ENCODE measurements at regions not wholly inside any gene's neighbourhood (a gene's known extent, or its start where the extent isn't known, plus 50 kb on each side); places are given as distances from the start of the nearest gene placed in this dataset.

- 6% methylated on average over 3 of the region's 3 CpGs for WGBS (ENCODE audit: missing lambda C conversion rate)
- Histone ChIP-seq H3K9me3 (no peaks in the 10 kb centered on the region), H3K27ac (no peak overlapping the region), H3K4me2 (no peak overlapping the region), H3K4me3 (no peak overlapping the region), H3K4me1 (no peaks in the 10 kb centered on the region)
- ATAC-seq: no peak
- ChIA-PET CTCF (no interaction called here), POLR2A (no interaction called here)
- no peak for FAIRE-seq
- DNase-seq (ENCODE audit: low read depth in 1 of 2, low spot score in 1 of 2): no peak
- TF ChIP-seq ELK1 (IDR thresholded peaks at IDR 0.05; ENCODE audit: low read depth, low read length): no peak
- TF ChIP-seq FOXS1 (CRISPR knock-in tag; IDR thresholded peaks at IDR 0.05): no peak
- no peak for TF ChIP-seq HES2 (IDR thresholded peaks at IDR 0.05)
- TF ChIP-seq ZNF302 (CRISPR knock-in tag; IDR thresholded peaks at IDR 0.05): no peak
- TF ChIP-seq USF2 (IDR thresholded peaks at IDR 0.05): no peak
- no peak for TF ChIP-seq SREBF2 (IDR thresholded peaks at IDR 0.05)
- TF ChIP-seq E2F6 (IDR thresholded peaks at IDR 0.05; ENCODE audit: borderline replicate concordance, low read depth): no peak
- no peak for TF ChIP-seq FOSL2 (IDR thresholded peaks at IDR 0.05)
- no peak for TF ChIP-seq FOSL2 (CRISPR knock-in tag; IDR thresholded peaks at IDR 0.05)
- no peak for TF ChIP-seq ATOH8 (CRISPR knock-in tag; IDR thresholded peaks at IDR 0.05; ENCODE audit: low read depth)
- no peak for TF ChIP-seq NR3C1 (IDR thresholded peaks at IDR 0.05)
- no peak for TF ChIP-seq POLR2AphosphoS2 (conservative IDR thresholded peaks at IDR 0.05; ENCODE audit: low read length)
- TF ChIP-seq RARB (CRISPR knock-in tag; IDR thresholded peaks at IDR 0.05): no peak
- TF ChIP-seq ZC3H11A (IDR thresholded peaks at IDR 0.05): no peak
- TF ChIP-seq MAZ (IDR thresholded peaks at IDR 0.05; ENCODE audit: borderline replicate concordance, low read depth, low read length): no peak
- no peak for TF ChIP-seq RNF2 (IDR thresholded peaks at IDR 0.05; ENCODE audit: borderline replicate concordance, low read depth)
- no peak for TF ChIP-seq ZFP36 (IDR thresholded peaks at IDR 0.05; ENCODE audit: borderline replicate concordance, partially characterized antibody)
- no peak for TF ChIP-seq HDAC2 (IDR thresholded peaks at IDR 0.05)
- no peak for TF ChIP-seq HMGXB4 (CRISPR knock-in tag; IDR thresholded peaks at IDR 0.05; ENCODE audit: borderline replicate concordance)
- TF ChIP-seq RCOR1 (IDR thresholded peaks at IDR 0.05; ENCODE audit: low read depth, low read length): no peak
- TF ChIP-seq RAD21 (conservative IDR thresholded peaks at IDR 0.05 in 1 of 2, IDR thresholded peaks at IDR 0.05 in 1 of 2): no peak
Measured at GRCh38 chrX:5536261-5536660, 692.4 kb downstream of the NLGN4X start.

GRCh38 chrX:5528057-5528456 is 700.6 kb downstream of the NLGN4X start:
- no peak for FAIRE-seq
- CTCF ChIA-PET: no interaction called here
- H3K27ac ChIP-seq: no peak overlapping the region
- no peak for DNase-seq (ENCODE audit: low read depth in 1 of 2, low spot score in 1 of 2)
- no peak for TF ChIP-seq HES2 (IDR thresholded peaks at IDR 0.05)
- TF ChIP-seq FOXS1 (CRISPR knock-in tag; IDR thresholded peaks at IDR 0.05): no peak
- no peaks in the 10 kb centered on the region for H3K4me1 ChIP-seq
- POLR2A ChIA-PET: no interaction called here
- WGBS (ENCODE audit: missing lambda C conversion rate): 6% methylated on average over 5 of the region's 5 CpGs
- no peak overlapping the region for H3K4me3 ChIP-seq
- H3K9me3 ChIP-seq: no peaks in the 10 kb centered on the region
- no peak for ATAC-seq
- H3K4me2 ChIP-seq: no peak overlapping the region

Measured in A549 (cell line).